RWPE2 (cell line): ENCODE measurements at regions not wholly inside any gene's neighbourhood (a gene's known extent, or its start where the extent isn't known, plus 50 kb on each side); places are given as distances from the start of the nearest gene placed in this dataset.
A peak's percentile ranks its signal among the peaks of the same experiment; 100 is the strongest.

Source experiments
- ATAC-seq: fragments of 200-7000 bp; cut with Tn5 transposase; 3 replicates; pipeline ENCODE4 v1.9.1; 2021; ENCODE audit warnings: low read depth
- DNase-seq: peaks from one replicate; pipeline ENCODE4 v3.0.0-alpha.2; 2020; ENCODE audit warnings: low spot score
- H3K27ac ChIP-seq: fragments of 450-650 bp; 2 replicates; pipeline ENCODE4 v1.5.1; 2017; ENCODE audit warnings: mild to moderate bottlenecking; ENCODE audit not compliant: poor library complexity, severe bottlenecking
- H3K27me3 ChIP-seq: fragments of 250-450 bp; sonication (Bioruptor Pico); 2 replicates; pipeline ENCODE4 v1.5.1; 2021; ENCODE audit warnings: mild to moderate bottlenecking, moderate library complexity; ENCODE audit not compliant: insufficient read depth, poor library complexity, severe bottlenecking
- H3K36me3 ChIP-seq: fragments of 250-450 bp; sonication (Bioruptor Pico); 2 replicates; pipeline ENCODE4 v1.5.1; 2020; ENCODE audit warnings: low read depth, mild to moderate bottlenecking, moderate library complexity
- H3K4me1 ChIP-seq: fragments of 250-450 bp; sonication (Bioruptor Pico); 2 replicates; pipeline ENCODE4 v1.5.1; 2021; ENCODE audit warnings: mild to moderate bottlenecking, moderate library complexity; ENCODE audit not compliant: insufficient read depth, poor library complexity, severe bottlenecking
- H3K4me3 ChIP-seq: fragments of 250-450 bp; sonication (Bioruptor Pico); 2 replicates; pipeline ENCODE4 v1.5.1; 2021; ENCODE audit warnings: mild to moderate bottlenecking, moderate library complexity; ENCODE audit not compliant: severe bottlenecking
- H3K9me3 ChIP-seq: fragments of 250-450 bp; sonication (Bioruptor Pico); 2 replicates; pipeline ENCODE4 v1.5.1; 2021; ENCODE audit warnings: mild to moderate bottlenecking, moderate library complexity; ENCODE audit not compliant: severe bottlenecking
- TF ChIP-seq, protein P1 (sequence below): fragments of 450-650 bp; IDR thresholded peaks from one replicate; pipeline ENCODE4 v1.5.1; 2017; ENCODE audit warnings: mild to moderate bottlenecking, moderate library complexity; ENCODE audit not compliant: poor library complexity, severe bottlenecking

DNA sequence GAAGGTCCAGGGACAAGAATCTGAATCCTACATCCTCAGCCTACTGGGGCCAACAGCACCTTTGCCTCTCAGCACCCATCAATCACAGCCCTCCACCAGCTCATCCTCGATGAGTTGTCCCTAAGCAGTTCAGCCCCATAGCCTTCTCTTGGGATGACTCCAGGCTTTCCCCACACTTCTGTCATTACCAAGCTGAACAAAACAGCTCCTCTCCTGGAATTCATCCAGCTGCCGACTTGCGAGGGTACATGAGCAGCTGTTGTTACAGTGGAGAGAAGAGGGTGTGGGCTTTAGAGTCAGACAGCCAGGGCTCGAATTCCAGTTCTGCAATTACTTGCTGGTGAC is 69.0 kb upstream of the THBS1 start:
- ATAC-seq (0 out of 3 replicates have a peak, but pooled peaks have one; percentile 9), DNase-seq (no peak)
- TF ChIP-seq, protein P1, sequence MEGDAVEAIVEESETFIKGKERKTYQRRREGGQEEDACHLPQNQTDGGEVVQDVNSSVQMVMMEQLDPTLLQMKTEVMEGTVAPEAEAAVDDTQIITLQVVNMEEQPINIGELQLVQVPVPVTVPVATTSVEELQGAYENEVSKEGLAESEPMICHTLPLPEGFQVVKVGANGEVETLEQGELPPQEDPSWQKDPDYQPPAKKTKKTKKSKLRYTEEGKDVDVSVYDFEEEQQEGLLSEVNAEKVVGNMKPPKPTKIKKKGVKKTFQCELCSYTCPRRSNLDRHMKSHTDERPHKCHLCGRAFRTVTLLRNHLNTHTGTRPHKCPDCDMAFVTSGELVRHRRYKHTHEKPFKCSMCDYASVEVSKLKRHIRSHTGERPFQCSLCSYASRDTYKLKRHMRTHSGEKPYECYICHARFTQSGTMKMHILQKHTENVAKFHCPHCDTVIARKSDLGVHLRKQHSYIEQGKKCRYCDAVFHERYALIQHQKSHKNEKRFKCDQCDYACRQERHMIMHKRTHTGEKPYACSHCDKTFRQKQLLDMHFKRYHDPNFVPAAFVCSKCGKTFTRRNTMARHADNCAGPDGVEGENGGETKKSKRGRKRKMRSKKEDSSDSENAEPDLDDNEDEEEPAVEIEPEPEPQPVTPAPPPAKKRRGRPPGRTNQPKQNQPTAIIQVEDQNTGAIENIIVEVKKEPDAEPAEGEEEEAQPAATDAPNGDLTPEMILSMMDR, result no peak

DNA sequence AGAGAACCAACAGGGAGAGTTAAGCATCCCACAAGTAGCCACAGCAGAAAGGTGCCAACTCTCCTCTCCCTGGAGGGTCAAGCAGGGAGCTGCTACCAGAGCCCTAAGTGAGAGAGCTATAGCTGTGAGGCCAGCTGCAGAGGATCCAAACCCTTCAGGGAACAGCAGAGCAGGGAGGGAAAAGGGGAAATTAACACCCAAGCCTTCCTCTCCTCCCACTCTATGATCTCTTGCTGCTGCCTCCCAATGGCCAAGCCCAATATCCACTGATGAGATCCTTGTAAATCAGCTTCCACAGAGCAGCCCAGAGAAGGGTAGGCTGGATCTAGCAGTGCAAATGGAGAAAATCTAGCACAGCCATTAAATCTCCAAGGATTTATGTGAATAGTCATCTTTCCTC is 68.2 kb upstream of the THBS1 start:
- ATAC-seq, result no peak
- H3K27ac ChIP-seq, result no peak overlapping the region
- peaks cover 8% of the 10 kb centered on the region for H3K9me3 ChIP-seq
- TF ChIP-seq, protein P1, result no peak
- no peaks in the 10 kb centered on the region for H3K4me1 ChIP-seq
- no peaks in the 10 kb centered on the region for H3K36me3 ChIP-seq
- no peak overlapping the region for H3K4me3 ChIP-seq
- DNase-seq, result no peak
- H3K27me3 ChIP-seq, result no peaks in the 10 kb centered on the region

More for the DNA sequence above, 69.0 kb upstream of the THBS1 start:
- no peaks in the 10 kb centered on the region for H3K4me1 ChIP-seq
- no peak overlapping the region for H3K4me3 ChIP-seq
- no peak overlapping the region for H3K27ac ChIP-seq
- H3K36me3 ChIP-seq, result no peaks in the 10 kb centered on the region
- no peaks in the 10 kb centered on the region for H3K27me3 ChIP-seq
- H3K9me3 ChIP-seq, result peaks cover 8% of the 10 kb centered on the region

DNA sequence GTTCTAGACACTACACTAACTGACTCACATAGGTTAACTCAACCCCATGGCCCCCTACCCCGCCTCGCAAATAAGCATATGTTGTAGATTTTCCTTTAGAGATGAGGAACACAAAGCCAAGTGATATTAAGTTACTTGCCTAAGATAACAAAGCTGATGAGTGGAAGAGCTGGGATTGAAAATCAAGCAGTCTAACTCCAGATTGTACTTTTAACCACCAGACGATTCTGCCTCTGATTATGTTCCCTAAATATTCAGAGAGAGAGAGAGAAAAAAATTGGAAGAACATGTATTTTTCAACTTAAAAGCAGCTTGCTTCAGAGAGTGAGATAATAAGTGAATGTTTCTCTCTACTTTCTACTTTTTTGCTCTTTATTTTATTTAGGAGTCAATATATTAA is 66.9 kb upstream of the THBS1 start:
- H3K4me1 ChIP-seq, result no peaks in the 10 kb centered on the region
- H3K36me3 ChIP-seq, result no peaks in the 10 kb centered on the region
- H3K27me3 ChIP-seq, result no peaks in the 10 kb centered on the region
- no peak overlapping the region for H3K27ac ChIP-seq
- H3K4me3 ChIP-seq, result no peak overlapping the region
- DNase-seq, result no peak
- TF ChIP-seq, protein P1, result no peak
- ATAC-seq, result no peak
- H3K9me3 ChIP-seq, result peaks cover 8% of the 10 kb centered on the region

DNA sequence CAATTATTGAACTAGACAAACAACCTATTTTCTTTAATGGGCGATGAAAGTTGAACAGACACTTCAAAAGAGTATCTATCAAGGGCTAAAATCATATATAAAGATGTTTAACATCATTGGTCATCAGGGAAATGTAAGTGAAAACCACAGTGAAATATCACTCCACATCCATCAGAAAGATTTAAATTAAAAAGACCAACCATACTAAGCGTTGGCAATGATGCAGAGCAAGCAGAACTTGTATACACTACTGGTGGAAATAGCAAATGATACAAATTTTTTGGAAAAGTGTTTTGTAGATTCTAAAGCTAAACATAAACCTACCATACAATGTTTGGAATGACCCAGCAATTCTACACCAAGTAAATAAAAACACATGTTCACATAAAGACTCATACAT is 65.9 kb upstream of the THBS1 start:
- Histone ChIP-seq H3K27ac (no peak overlapping the region), H3K9me3 (peaks cover 8% of the 10 kb centered on the region), H3K4me3 (no peak overlapping the region), H3K36me3 (no peaks in the 10 kb centered on the region), H3K4me1 (no peaks in the 10 kb centered on the region), H3K27me3 (no peaks in the 10 kb centered on the region)
- TF ChIP-seq, protein P1, result no peak
- ATAC-seq (no peak), DNase-seq (no peak)

DNA sequence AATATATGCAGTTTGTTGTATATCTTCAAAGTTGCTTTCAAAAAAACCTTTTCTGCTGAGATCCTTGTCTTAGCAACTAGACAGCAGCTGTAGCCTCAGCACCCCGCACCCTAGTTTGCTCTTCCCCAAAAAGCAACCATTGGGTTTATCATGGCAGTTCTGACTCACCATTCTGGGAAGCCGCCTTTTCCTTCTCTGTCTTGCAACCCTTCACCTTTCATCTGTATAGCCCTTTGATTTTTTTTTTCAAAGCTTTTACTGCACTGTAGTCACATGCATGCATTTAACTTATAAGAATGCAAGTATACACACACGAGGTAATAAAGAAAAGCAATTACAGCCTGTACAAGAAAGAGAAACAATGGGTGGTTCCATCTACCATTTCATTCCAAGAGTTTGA is 65.1 kb upstream of the THBS1 start:
- Histone ChIP-seq H3K27ac (no peak overlapping the region), H3K36me3 (no peaks in the 10 kb centered on the region), H3K9me3 (peaks cover 8% of the 10 kb centered on the region), H3K4me3 (no peak overlapping the region), H3K27me3 (no peaks in the 10 kb centered on the region), H3K4me1 (no peaks in the 10 kb centered on the region)
- no peak for DNase-seq
- TF ChIP-seq, protein P1, result no peak
- no peak for ATAC-seq
